ENCODE measurements at regions not wholly inside any gene's neighbourhood (a gene's known extent, or its start where the extent isn't known, plus 50 kb on each side); places are given as distances from the start of the nearest gene placed in this dataset.

DNA sequence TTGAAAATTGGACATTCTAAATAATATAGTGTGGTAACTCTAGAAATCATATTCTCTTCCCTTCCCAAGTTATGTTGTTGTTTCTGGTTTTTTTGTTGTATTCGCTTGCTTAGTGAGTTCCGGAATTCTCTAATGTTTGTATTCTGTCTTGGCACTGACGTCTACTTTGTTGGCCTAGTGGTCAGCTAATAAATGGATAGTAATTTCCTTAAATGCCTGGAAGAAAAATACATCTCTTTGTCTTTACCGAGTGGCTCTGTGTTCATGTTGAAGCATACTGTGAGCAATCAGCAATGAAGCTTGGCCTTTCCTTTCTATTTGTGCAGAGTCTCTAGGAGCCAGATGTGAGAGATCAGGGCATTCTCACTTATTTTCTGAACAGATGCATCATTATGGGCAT lies 1225.7 kb downstream of the JRKL start:
- no peak overlapping the region for H3K18ac ChIP-seq (ENCODE audit: low read depth, low read length)
- no peak overlapping the region for H3K4me2 ChIP-seq (ENCODE audit: low read depth, low read length)
- H3K4ac ChIP-seq (ENCODE audit: low read depth, low read length): no peak overlapping the region
- ATAC-seq (ENCODE audit: low read depth) (no peak), DNase-seq (no peak)
- H3K4me3 ChIP-seq (ENCODE audit: insufficient read depth, low read depth, low read length): no peak overlapping the region
- ChIA-PET POLR2A (ENCODE audit: unreplicated experiment) (no interaction called here), CTCF (no interaction called here)
- no peaks in the 10 kb centered on the region for H3K79me1 ChIP-seq (ENCODE audit: low read depth in 1 of 2, low read length in 2 of 2)
- no peaks in the 10 kb centered on the region for H3K4me1 ChIP-seq (ENCODE audit: control insufficient read depth, insufficient read depth, low read length)
- TF ChIP-seq MAFK (IDR thresholded peaks at IDR 0.05; ENCODE audit: low read depth, low read length) (no peak), SMC3 (IDR thresholded peaks at IDR 0.05; ENCODE audit: low read depth, low read length) (no peak), RAD21 (IDR thresholded peaks at IDR 0.05; ENCODE audit: low read length) (no peak), MAZ (IDR thresholded peaks at IDR 0.05; ENCODE audit: borderline replicate concordance, low read depth, low read length) (no peak), NFE2L2 (IDR thresholded peaks at IDR 0.05; ENCODE audit: low read depth, low read length) (no peak), RFX5 (IDR thresholded peaks at IDR 0.05; ENCODE audit: low read depth, low read length) (no peak), USF2 (IDR thresholded peaks at IDR 0.05; ENCODE audit: low read depth, low read length) (no peak), POLR2A (IDR thresholded peaks at IDR 0.05; ENCODE audit: low read depth, low read length) (no peak), MXI1 (IDR thresholded peaks at IDR 0.05; ENCODE audit: borderline replicate concordance, low read depth, low read length) (no peak), CHD1 (IDR thresholded peaks at IDR 0.05; ENCODE audit: low read depth, low read length) (no peak), BHLHE40 (IDR thresholded peaks at IDR 0.05; ENCODE audit: low read depth, low read length) (no peak)
- TF ChIP-seq, protein P1, sequence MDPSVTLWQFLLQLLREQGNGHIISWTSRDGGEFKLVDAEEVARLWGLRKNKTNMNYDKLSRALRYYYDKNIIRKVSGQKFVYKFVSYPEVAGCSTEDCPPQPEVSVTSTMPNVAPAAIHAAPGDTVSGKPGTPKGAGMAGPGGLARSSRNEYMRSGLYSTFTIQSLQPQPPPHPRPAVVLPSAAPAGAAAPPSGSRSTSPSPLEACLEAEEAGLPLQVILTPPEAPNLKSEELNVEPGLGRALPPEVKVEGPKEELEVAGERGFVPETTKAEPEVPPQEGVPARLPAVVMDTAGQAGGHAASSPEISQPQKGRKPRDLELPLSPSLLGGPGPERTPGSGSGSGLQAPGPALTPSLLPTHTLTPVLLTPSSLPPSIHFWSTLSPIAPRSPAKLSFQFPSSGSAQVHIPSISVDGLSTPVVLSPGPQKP (IDR thresholded peaks at IDR 0.05; ENCODE audit: borderline replicate concordance, low read depth, low read length): no peak
- H4K8ac ChIP-seq (ENCODE audit: low read depth in 2 of 2, low read length in 2 of 2): no peak overlapping the region
- no peak overlapping the region for H4K5ac ChIP-seq (ENCODE audit: low read depth, low read length)
- H4K91ac ChIP-seq (ENCODE audit: insufficient read depth, low read depth, low read length): no peak overlapping the region
- H2AFZ ChIP-seq (replicated peaks; ENCODE audit: low read length, poor library complexity): no peak overlapping the region
- intact Hi-C loops (cut with micrococcal nuclease) (no loop called here), dilution Hi-C loops (cut with HindIII; ENCODE audit: low sequenced_read_pairs, unreplicated experiment) (no loop called here), in situ Hi-C loops (cut with MboI; ENCODE audit: low sequenced_read_pairs) (no loop called here)
- no peak overlapping the region for H2AK9ac ChIP-seq (replicated peaks; ENCODE audit: low read depth, low read length, poor library complexity)
- H3K9ac ChIP-seq (ENCODE audit: low read depth, low read length): no peak overlapping the region
- H3K27me3 ChIP-seq (ENCODE audit: control insufficient read depth, insufficient read depth, low read length): no peaks in the 10 kb centered on the region
- no peak overlapping the region for H3K27ac ChIP-seq (ENCODE audit: insufficient read depth, low read length)
- no peaks in the 10 kb centered on the region for H3K9me1 ChIP-seq (ENCODE audit: insufficient read depth, low read length)
- no peak overlapping the region for H2BK5ac ChIP-seq (ENCODE audit: low read depth, low read length, poor library complexity, severe bottlenecking)
- no peak overlapping the region for H2BK120ac ChIP-seq (ENCODE audit: low read depth, low read length)
- no peaks in the 10 kb centered on the region for H3K36me3 ChIP-seq (ENCODE audit: control insufficient read depth, insufficient read depth, low read length)
- no peak overlapping the region for H3K14ac ChIP-seq (replicated peaks; ENCODE audit: low read depth, low read length)
- H2BK15ac ChIP-seq (ENCODE audit: low read depth, low read length): no peak overlapping the region
- no CpG with 5 or more reads among the region's 4 CpGs for WGBS, 2 experiments (ENCODE audit: extremely low coverage in 2 of 2, insufficient read length in 1 of 2)
- no peak overlapping the region for H3K56ac ChIP-seq (ENCODE audit: extremely low read depth, insufficient read depth, low read length)
- peaks cover 13% of the 10 kb centered on the region for H3K9me3 ChIP-seq (ENCODE audit: control insufficient read depth, insufficient read depth, low read length)
- H2BK20ac ChIP-seq (ENCODE audit: low read depth, low read length): no peak overlapping the region
- H3K23ac ChIP-seq (ENCODE audit: low read depth, low read length): no peak overlapping the region
- no peaks in the 10 kb centered on the region for H4K20me1 ChIP-seq (ENCODE audit: insufficient read depth, low read length)
- H2AK5ac ChIP-seq (ENCODE audit: low read depth, low read length): no peak overlapping the region
- BruUV-seq (replicated peaks): no TSS peak

Measured in IMR-90 (cell line).